IMR-90 (cell line): ENCODE measurements at regions not wholly inside any gene's neighbourhood (a gene's known extent, or its start where the extent isn't known, plus 50 kb on each side); places are given as distances from the start of the nearest gene placed in this dataset.

Source experiments
- ATAC-seq: fragments of 200-7000 bp; cut with Tn5 transposase; 2 replicates; pipeline ENCODE4 v1.9.1; 2020; ENCODE audit warnings: low read depth, mild to moderate bottlenecking, moderate library complexity
- BruUV-seq: library from RNA; stranded (reverse); fragments of 400-500 nt; replicated peaks from 2 replicates; lab custom pipeline; 2021; lab: Mats Ljungman, UMichigan
- CTCF ChIA-PET: fragments of 300-600 bp; formaldehyde crosslinking; extraction: SDS; loops from one replicate; lab custom pipeline; 2021; ENCODE audit warnings: antibody characterized with exemption; lab: Yijun Ruan, JAX
- POLR2A ChIA-PET: fragments of 300-600 bp; sonication (Branson Sonifier 250); formaldehyde crosslinking; loops from one replicate; lab custom pipeline; 2022; ENCODE audit warnings: antibody characterized with exemption; ENCODE audit not compliant: unreplicated experiment; lab: Charles Lee
- DNase-seq: peaks from one replicate; pipeline ENCODE4 v3.0.0; 2013
- H2AFZ ChIP-seq: replicated peaks from 2 replicates; pipeline ENCODE3; 2013; ENCODE audit warnings: low read length, mild to moderate bottlenecking; ENCODE audit not compliant: poor library complexity
- H2AK5ac ChIP-seq: 2 replicates; pipeline ENCODE4 v1.6.1; 2013; ENCODE audit warnings: low read depth, low read length, inconsistent platforms
- H2AK9ac ChIP-seq: replicated peaks from 2 replicates; pipeline ENCODE3; 2013; ENCODE audit warnings: mild to moderate bottlenecking, low read depth, low read length, moderate library complexity; ENCODE audit not compliant: poor library complexity
- H2BK120ac ChIP-seq: 2 replicates; pipeline ENCODE4 v1.6.1; 2013; ENCODE audit warnings: low read depth, low read length, inconsistent platforms
- H2BK15ac ChIP-seq: 3 replicates; pipeline ENCODE4 v1.6.1; 2013; ENCODE audit warnings: low read depth, low read length, inconsistent platforms
- H2BK20ac ChIP-seq: 2 replicates; pipeline ENCODE4 v1.6.1; 2013; ENCODE audit warnings: low read depth, mild to moderate bottlenecking, inconsistent platforms, low read length, moderate library complexity
- H2BK5ac ChIP-seq: 2 replicates; pipeline ENCODE4 v1.6.1; 2013; ENCODE audit warnings: mild to moderate bottlenecking, low read depth, low read length, inconsistent platforms; ENCODE audit not compliant: poor library complexity, severe bottlenecking
- H3K14ac ChIP-seq: replicated peaks from 2 replicates; pipeline ENCODE4 v1.6.1; 2013; ENCODE audit warnings: low read depth, low read length, inconsistent platforms
- H3K18ac ChIP-seq: 2 replicates; pipeline ENCODE4 v1.6.1; 2013; ENCODE audit warnings: low read depth, low read length, control low read depth
- H3K23ac ChIP-seq: 2 replicates; pipeline ENCODE4 v1.6.1; 2013; ENCODE audit warnings: low read depth, low read length, inconsistent platforms
- H3K27ac ChIP-seq: 2 replicates; pipeline ENCODE4 v1.5.1; 2013; ENCODE audit warnings: mild to moderate bottlenecking, control low read depth, low read length; ENCODE audit not compliant: insufficient read depth
- H3K27me3 ChIP-seq: 2 replicates; pipeline ENCODE4 v1.6.1; 2013; ENCODE audit warnings: low read length; ENCODE audit not compliant: control insufficient read depth, insufficient read depth
- H3K36me3 ChIP-seq: 2 replicates; pipeline ENCODE4 v1.6.1; 2013; ENCODE audit warnings: low read length, mixed read lengths; ENCODE audit not compliant: control insufficient read depth, insufficient read depth
- H3K4ac ChIP-seq: 2 replicates; pipeline ENCODE4 v1.6.1; 2013; ENCODE audit warnings: low read depth, low read length, inconsistent platforms
- H3K4me1 ChIP-seq: 2 replicates; pipeline ENCODE4 v1.6.1; 2013; ENCODE audit warnings: low read length, mixed read lengths; ENCODE audit not compliant: control insufficient read depth, insufficient read depth
- H3K4me2 ChIP-seq: 2 replicates; pipeline ENCODE4 v1.6.1; 2013; ENCODE audit warnings: low read depth, mild to moderate bottlenecking, control low read depth, low read length, moderate library complexity
- H3K4me3 ChIP-seq: 2 replicates; pipeline ENCODE4 v1.5.1; 2013; ENCODE audit warnings: low read depth, mild to moderate bottlenecking, control low read depth, low read length, moderate library complexity; ENCODE audit not compliant: insufficient read depth
- H3K56ac ChIP-seq: 2 replicates; pipeline ENCODE4 v1.6.1; 2013; ENCODE audit warnings: low read length, inconsistent platforms; ENCODE audit not compliant: insufficient read depth; ENCODE audit errors: extremely low read depth
- H3K79me1 ChIP-seq, 2 experiments: 2 replicates each; pipeline ENCODE4 v1.6.1; 2013; ENCODE audit warnings: low read length in 2 of 2, inconsistent platforms in 1 of 2, low read depth in 1 of 2
- H3K9ac ChIP-seq: 2 replicates; pipeline ENCODE4 v1.6.1; 2013; ENCODE audit warnings: low read depth, low read length, control low read depth
- H3K9me1 ChIP-seq: 2 replicates; pipeline ENCODE4 v1.6.1; 2013; ENCODE audit warnings: low read length, inconsistent platforms; ENCODE audit not compliant: insufficient read depth
- H3K9me3 ChIP-seq: 2 replicates; pipeline ENCODE4 v1.6.1; 2013; ENCODE audit warnings: low read length; ENCODE audit not compliant: control insufficient read depth, insufficient read depth
- H4K20me1 ChIP-seq: 2 replicates; pipeline ENCODE4 v1.6.1; 2013; ENCODE audit warnings: low read length, inconsistent platforms; ENCODE audit not compliant: insufficient read depth
- H4K5ac ChIP-seq: 2 replicates; pipeline ENCODE4 v1.6.1; 2013; ENCODE audit warnings: mild to moderate bottlenecking, low read depth, low read length, control low read depth
- H4K8ac ChIP-seq, 2 experiments: 2 replicates each; pipeline ENCODE4 v1.6.1; 2013; ENCODE audit warnings: low read depth in 2 of 2, low read length in 2 of 2, control low read depth in 1 of 2, inconsistent platforms in 1 of 2
- H4K91ac ChIP-seq: 2 replicates; pipeline ENCODE4 v1.6.1; 2013; ENCODE audit warnings: low read depth, low read length, inconsistent platforms; ENCODE audit not compliant: insufficient read depth
- BHLHE40 ChIP-seq: fragments of 150-350 bp; IDR thresholded peaks from 2 replicates; pipeline ENCODE4 v1.6.1; 2016; ENCODE audit warnings: mild to moderate bottlenecking, low read depth, low read length
- CEBPB ChIP-seq: IDR thresholded peaks from 2 replicates; pipeline ENCODE4 v1.6.1; 2012; ENCODE audit warnings: low read depth, low read length, improper control_type of control experiment
- CHD1 ChIP-seq: IDR thresholded peaks from 2 replicates; pipeline ENCODE4 v1.6.1; 2012; ENCODE audit warnings: low read depth, low read length, improper control_type of control experiment
- ELK1 ChIP-seq: fragments of 150-350 bp; IDR thresholded peaks from 2 replicates; pipeline ENCODE4 v1.6.1; 2016; ENCODE audit warnings: low read depth, mild to moderate bottlenecking, low read length, moderate library complexity, borderline replicate concordance
- FOS ChIP-seq: fragments of 150-350 bp; IDR thresholded peaks from 2 replicates; pipeline ENCODE4 v1.6.1; 2016; ENCODE audit warnings: low read depth, low read length
- MAFK ChIP-seq: IDR thresholded peaks from 2 replicates; pipeline ENCODE4 v1.6.1; 2012; ENCODE audit warnings: low read depth, low read length, improper control_type of control experiment
- POLR2A ChIP-seq: IDR thresholded peaks from 2 replicates; pipeline ENCODE4 v1.6.1; 2012; ENCODE audit warnings: mild to moderate bottlenecking, low read depth, low read length
- RFX5 ChIP-seq: IDR thresholded peaks from 2 replicates; pipeline ENCODE4 v1.8.0; 2012; ENCODE audit warnings: low read depth, mild to moderate bottlenecking, low read length, moderate library complexity
- SMC3 ChIP-seq: fragments of 150-350 bp; IDR thresholded peaks from 2 replicates; pipeline ENCODE4 v1.6.1; 2016; ENCODE audit warnings: low read depth, mild to moderate bottlenecking, antibody characterized with exemption, low read length, moderate library complexity
- WGBS, 2 experiments: methylation state at CpG; one replicate each; pipeline versions ENCODE4 v1.1.5 to v1.1.7; 2013; ENCODE audit warnings: missing lambda C conversion rate in 2 of 2; ENCODE audit not compliant: insufficient read length in 1 of 2; ENCODE audit errors: extremely low coverage in 2 of 2; 5-methylcytosine and 5-hydroxymethylcytosine counted together
- dilution Hi-C: fragments of 300-500 bp; cut with HindIII; formaldehyde crosslinking; loops from one replicate; pipeline ENCODE4 v1.14.3; 2018; ENCODE audit warnings: low sequenced_read_pairs; ENCODE audit not compliant: unreplicated experiment
- in situ Hi-C: fragments of 300-500 bp; cut with MboI; formaldehyde crosslinking; loops from 3 replicates; pipeline ENCODE4 v1.14.3; 2019; ENCODE audit warnings: low sequenced_read_pairs, inconsistent platforms, mixed read lengths
- intact Hi-C: fragments of 100-400 bp; cut with micrococcal nuclease; formaldehyde crosslinking; loops from 2 replicates; pipeline ENCODE4 v1.10.0; 2022
- TF ChIP-seq, protein P1 (sequence below): fragments of 150-350 bp; IDR thresholded peaks from 2 replicates; pipeline ENCODE4 v1.6.1; 2017; ENCODE audit warnings: mild to moderate bottlenecking, antibody characterized with exemption, low read length, low read depth
- TF ChIP-seq, protein P2 (sequence below): conservative IDR thresholded peaks from 2 replicates; pipeline ENCODE4 v1.5.1; 2012; ENCODE audit warnings: mild to moderate bottlenecking, low read depth, low read length, improper control_type of control experiment

DNA sequence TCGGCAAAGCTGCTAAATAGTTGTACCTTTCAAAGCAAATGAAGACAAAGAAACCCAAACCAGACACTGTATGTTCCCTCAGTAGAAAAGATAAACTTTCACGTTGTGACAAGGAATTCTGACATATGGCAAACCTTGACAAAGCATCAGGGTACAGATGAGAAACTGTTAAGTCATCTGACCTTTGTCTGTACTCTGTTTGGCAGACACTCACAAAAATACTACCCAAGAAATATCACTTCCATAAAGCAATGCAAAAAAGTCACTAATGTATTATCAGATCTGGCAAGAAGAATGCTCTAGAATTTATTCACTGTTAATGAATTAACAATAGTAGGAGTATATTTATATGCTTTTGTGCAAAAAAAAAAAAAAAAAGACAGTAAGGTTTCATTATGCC is 843.7 kb downstream of the DIAPH3 start:
- Histone ChIP-seq H2BK15ac (no peak overlapping the region), H3K36me3 (no peaks in the 10 kb centered on the region), H3K27ac (no peak overlapping the region), H2BK120ac (no peak overlapping the region), H2AK9ac (no peak overlapping the region), H2AK5ac (no peak overlapping the region), H3K4me2 (no peak overlapping the region), H3K14ac (no peak overlapping the region), H2BK20ac (no peak overlapping the region), H3K27me3 (no peaks in the 10 kb centered on the region), H4K8ac (no peak overlapping the region), H3K9ac (no peak overlapping the region), H3K9me1 (no peaks in the 10 kb centered on the region), H3K4me3 (no peak overlapping the region), H4K20me1 (no peaks in the 10 kb centered on the region), H2AFZ (no peak overlapping the region), H3K23ac (no peak overlapping the region), H2BK5ac (no peak overlapping the region), H3K56ac (no peak overlapping the region), H3K9me3 (no peaks in the 10 kb centered on the region), H3K18ac (no peak overlapping the region), H3K79me1 (no peaks in the 10 kb centered on the region), H4K5ac (no peak overlapping the region), H4K91ac (no peak overlapping the region), H3K4ac (no peak overlapping the region), H3K4me1 (no peaks in the 10 kb centered on the region)
- dilution Hi-C loops: no loop called here
- no CpG with 5 or more reads among the region's 2 CpGs for WGBS, 2 experiments
- ATAC-seq (no peak), DNase-seq (no peak)
- intact Hi-C loops: no loop called here
- no TSS peak for BruUV-seq
- ChIA-PET CTCF (no interaction called here), POLR2A (no interaction called here)
- TF ChIP-seq, protein P1, sequence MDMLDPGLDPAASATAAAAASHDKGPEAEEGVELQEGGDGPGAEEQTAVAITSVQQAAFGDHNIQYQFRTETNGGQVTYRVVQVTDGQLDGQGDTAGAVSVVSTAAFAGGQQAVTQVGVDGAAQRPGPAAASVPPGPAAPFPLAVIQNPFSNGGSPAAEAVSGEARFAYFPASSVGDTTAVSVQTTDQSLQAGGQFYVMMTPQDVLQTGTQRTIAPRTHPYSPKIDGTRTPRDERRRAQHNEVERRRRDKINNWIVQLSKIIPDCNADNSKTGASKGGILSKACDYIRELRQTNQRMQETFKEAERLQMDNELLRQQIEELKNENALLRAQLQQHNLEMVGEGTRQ: no peak
- no peak for TF ChIP-seq RFX5
- no peak for TF ChIP-seq SMC3
- no peak for TF ChIP-seq FOS
- TF ChIP-seq BHLHE40: no peak
- TF ChIP-seq CHD1: no peak
- TF ChIP-seq MAFK: no peak
- TF ChIP-seq ELK1: no peak
- no peak for TF ChIP-seq POLR2A
- no peak for TF ChIP-seq CEBPB
- TF ChIP-seq, protein P2, sequence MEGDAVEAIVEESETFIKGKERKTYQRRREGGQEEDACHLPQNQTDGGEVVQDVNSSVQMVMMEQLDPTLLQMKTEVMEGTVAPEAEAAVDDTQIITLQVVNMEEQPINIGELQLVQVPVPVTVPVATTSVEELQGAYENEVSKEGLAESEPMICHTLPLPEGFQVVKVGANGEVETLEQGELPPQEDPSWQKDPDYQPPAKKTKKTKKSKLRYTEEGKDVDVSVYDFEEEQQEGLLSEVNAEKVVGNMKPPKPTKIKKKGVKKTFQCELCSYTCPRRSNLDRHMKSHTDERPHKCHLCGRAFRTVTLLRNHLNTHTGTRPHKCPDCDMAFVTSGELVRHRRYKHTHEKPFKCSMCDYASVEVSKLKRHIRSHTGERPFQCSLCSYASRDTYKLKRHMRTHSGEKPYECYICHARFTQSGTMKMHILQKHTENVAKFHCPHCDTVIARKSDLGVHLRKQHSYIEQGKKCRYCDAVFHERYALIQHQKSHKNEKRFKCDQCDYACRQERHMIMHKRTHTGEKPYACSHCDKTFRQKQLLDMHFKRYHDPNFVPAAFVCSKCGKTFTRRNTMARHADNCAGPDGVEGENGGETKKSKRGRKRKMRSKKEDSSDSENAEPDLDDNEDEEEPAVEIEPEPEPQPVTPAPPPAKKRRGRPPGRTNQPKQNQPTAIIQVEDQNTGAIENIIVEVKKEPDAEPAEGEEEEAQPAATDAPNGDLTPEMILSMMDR: no peak
- in situ Hi-C loops: loop anchor here (25.0 kb wide), 1 partner anchor 1683 kb away; the partner anchor contains the start of gene PCDH17
